HS-27A (cell line): ENCODE measurements at regions not wholly inside any gene's neighbourhood (a gene's known extent, or its start where the extent isn't known, plus 50 kb on each side); places are given as distances from the start of the nearest gene placed in this dataset.
"Not testable (repeated sequence)": the region's sequence is repeated elsewhere in the genome, so short reads cannot be mapped to it uniquely, and the experiment has no call there.

ENCODE experiments used
- DNase-seq: peaks from one replicate; pipeline ENCODE4 v3.0.0-alpha.2; 2012; ENCODE audit warnings: low read depth, missing footprints

GRCh38 chr1:38746941-38747600 lies 112.5 kb downstream of the RRAGC start:
- DNase-seq, result no peak

GRCh38 chr1:38746402-38746935 lies 113.1 kb downstream of the RRAGC start:
- no peak for DNase-seq

DNA sequence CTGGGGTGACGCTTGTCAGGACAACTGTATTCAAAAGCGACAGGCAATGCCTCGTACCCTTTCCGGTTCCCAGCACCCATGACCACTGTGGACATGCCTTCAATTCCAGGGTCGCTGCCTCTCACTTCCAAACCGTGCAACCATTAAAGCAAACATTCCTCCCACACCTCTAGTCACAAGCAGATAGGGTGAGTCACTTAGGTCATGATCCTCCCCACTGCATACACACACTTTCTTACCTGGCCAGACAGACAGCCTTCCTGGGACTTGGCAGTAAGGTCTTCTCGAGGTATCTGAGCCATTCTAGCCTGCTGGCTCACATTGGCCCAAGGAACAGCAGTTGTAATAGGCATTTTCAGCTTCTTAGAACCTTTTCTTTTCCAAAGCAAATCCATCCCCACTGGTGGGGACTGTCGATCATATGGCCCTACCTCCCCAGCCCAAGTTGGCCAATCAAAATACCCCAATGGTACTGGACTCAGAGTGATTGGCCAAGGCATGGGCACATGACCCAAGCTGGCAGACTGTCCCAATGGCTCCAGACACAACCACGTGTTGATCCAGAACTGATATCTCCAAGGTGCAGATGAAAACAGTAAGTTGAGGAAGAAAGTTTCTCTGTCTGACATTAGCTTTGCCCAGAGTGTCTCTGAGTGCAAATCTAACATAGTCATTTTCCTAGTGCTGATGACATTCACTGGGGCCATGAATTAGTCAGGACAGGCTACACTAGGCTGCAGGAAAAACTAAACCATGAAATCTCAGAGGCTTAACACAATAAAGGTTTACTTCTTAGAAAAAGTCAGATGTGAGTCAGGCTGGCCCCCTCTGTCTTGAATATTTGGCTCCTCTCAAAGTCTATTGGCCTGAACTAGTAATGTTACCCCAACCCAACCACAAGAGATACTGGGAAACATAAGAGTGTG lies 113.8 kb downstream of the RRAGC start:
- no peak for DNase-seq

DNA sequence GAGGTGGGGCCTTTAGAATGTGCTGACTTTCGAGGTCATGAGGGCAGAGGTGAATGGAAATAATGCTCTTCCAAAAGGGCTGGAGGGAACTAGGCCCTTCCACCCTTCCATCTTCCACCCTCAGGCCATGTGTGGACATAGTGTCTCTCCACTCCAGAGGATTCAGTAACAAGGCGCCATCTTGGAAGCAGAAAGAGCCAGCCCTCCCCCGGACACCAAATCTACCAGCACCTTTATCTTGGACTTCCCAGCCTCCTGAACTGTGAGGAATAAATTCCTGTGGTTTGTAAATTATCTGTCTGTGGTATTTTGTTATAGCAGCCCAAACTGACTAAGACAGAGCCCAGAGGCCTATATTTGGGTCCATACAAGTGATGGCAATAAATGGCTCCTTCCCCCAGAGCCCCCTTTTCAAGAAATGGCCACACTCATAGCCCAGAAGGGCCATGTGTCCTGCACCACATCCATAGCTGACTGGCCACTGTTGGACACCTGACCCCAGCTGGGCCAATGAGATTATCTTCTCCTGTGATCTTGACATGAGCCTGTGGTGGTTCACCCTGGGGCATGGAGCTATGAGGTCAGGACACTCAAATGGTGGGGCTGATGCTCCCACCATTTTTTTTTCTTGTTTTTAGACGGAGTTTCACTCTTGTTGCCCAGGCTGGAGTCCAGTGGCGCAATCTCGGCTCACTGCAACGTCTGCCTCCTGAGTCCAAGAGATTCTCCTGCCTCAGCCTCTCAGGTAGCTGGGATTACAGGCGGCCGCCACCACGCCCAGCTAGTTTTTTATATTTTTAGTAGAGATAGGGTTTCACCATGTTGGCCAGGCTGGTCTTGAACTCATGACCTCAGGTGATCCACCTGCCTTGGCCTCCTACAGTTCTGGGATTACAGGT lies 114.9 kb downstream of the RRAGC start:
- DNase-seq, result no peak

GRCh38 chr1:38743184-38743583 lies 116.4 kb downstream of the RRAGC start:
- no peak for DNase-seq

DNA sequence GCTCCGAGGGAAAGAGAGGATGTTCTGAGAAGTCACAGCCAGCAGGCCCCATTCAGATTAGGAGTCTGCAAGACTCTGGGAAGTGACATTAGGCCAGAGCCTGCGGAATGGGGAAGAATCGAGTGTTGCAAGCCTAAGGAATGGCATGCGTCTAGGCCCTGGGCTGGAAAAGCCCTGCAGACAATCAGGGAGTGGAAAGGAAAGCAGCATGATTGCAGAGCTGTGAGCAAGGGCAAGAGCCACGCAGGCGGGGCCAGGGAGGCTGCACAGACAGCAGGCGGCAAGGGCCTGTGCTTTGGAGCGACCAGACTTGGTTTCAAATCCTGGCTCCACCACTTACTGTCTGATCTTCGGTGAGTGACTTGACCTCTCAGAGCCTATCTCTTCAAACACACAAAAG lies 118.2 kb downstream of the RRAGC start:
- no peak for DNase-seq

DNA sequence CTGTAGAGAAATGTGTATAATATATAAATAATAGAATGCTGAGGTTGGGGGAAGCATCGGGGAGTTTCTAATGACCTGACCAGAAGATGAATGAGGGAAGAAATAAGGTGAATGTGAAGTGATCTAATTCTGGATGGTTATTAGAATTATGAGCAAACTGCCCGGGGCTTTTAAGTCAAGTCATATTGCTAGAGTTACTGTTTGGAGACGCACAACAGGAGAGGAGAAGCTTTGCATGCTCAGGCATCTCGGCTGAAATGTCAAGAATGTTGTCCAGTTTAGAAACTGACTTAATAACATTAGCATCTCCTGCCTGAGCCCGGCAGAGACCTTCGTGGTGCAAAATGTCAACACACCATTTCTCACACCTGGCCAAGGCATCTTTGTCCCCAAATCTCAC lies 119.1 kb downstream of the RRAGC start:
- no peak for DNase-seq

GRCh38 chr1:38738207-38738606 lies 121.4 kb downstream of the RRAGC start:
- no peak for DNase-seq

DNA sequence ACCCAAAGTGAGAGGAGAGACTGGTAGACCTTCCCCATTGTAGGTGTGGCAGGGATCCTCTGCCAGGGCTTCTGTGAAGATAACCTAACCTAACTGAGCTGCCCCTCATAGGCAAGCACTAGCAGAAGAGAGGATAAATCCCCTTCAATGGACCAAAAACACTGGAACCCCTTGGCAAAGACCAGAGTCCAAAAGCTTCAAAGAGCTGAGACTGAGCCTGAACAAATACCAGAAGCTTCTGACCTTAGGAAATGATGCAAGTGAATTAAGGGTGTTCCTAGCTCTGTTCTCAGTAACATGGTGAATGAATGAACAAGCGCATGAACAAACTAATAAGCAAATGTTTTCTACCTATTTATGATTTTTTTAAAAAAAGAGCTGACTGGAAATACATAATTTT lies 123.2 kb downstream of the RRAGC start:
- no peak for DNase-seq

GRCh38 chr1:38735651-38736161 lies 123.9 kb downstream of the RRAGC start:
- DNase-seq, result peak; percentile 96

DNA sequence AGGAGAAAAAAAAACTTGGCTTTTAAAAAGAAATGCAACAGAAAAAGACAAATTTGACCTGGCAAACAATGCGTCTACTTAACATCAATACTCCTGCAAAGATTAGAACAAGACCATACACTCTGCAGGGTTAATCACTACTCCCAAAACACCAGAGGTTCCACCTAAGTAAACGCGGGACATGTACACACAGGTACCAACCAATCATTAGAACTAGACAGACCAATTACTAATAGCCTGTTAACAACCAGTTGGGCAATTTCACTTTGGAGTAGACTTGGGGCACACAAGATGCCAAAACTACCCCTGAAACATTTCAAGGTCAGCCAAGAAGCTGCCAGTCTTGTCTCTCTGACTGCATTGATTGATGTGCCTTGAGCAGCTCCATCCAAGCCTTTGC lies 125.8 kb downstream of the RRAGC start:
- DNase-seq, result no peak

DNA sequence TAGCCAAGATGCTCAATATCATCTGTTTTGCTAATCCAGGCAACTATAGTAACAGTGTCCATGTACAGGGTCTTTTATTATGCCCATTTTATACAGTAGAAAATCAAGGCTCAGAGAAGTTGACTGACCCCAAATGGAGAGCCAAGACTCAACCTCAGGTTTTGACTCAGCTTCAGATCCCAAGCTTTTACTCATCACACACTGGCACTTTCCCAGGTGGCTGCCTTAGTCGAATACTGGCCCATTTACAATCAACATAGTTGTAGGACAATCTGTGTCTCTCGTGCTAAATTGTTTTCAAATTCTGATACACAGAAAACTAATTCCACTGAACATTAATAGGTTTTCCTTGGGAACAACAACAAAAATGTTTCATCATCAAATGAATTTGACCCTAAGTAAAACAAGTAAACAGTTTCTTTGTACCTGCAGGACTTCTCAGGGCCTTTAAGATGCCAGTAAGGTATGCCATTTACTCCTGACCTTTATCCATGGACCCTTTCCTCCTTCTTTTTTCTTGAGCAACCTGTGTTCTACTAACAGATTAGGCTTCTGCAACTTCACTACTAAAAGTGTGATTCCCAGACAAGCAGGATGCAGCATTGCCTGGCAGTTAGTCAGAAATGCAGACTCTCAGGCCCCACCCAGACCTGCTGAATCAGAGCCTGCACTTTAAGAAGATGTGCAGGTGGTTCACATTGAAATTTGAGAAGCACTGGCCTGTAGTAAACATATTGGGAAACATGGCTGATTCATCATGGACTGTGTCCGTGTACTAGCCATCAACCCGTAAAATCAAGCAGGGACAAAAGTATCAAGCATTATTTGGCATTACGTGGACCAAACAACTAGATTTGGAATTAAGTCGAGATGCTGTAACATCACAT lies 128.8 kb downstream of the RRAGC start:
- DNase-seq, result no peak

DNA sequence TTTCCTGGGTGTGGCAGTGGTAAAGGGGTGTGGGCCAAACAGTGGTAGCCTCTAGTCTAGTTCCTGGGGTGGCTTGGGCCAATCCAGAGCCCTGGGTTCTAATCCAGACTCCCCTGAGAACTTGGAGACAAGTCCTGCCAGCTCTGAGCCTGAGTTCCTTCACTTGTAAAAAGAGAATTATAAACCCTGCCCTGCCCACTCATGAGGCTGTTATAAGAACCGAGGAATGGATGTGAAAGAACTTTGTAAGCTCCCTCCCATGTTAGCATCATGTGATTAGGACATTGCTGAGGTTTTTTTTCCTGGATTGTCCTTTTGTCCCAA lies 131.0 kb downstream of the RRAGC start:
- no peak for DNase-seq

GRCh38 chr1:38727684-38728584 lies 131.6 kb downstream of the RRAGC start:
- peak; percentile 61 for DNase-seq

- DNase-seq, result not testable (repeated sequence)
Measured at GRCh38 chr1:38725321-38725961, 134.1 kb downstream of the RRAGC start.

- DNase-seq, result no peak
Measured at GRCh38 chr1:38724160-38725131, 135.1 kb downstream of the RRAGC start.

DNA sequence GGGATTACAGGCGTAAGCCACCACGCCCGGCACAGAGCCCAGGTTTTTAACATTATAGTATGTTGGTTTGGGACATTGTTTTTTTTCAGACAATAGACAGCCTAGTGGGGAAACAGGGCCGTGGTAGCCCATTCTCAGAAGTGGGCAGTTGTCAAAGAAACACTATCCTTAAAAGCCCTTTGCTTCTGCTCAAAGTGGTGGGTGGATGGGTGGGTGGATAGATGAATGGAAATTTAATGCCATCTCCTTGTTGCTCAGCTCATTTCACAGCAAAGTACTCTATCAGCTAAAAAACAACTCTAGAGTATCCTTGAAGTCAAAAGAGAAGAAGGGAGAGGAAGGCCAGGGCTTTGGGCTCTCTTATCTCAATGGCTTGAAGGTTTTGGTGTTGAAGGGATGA lies 137.8 kb downstream of the RRAGC start:
- no peak for DNase-seq

GRCh38 chr1:38719880-38720279 lies 139.7 kb downstream of the RRAGC start:
- no peak for DNase-seq
